Activated naive CD8-positive, alpha-beta T cell treated with anti-CD3 and anti-CD28 coated beads, Interleukin-2, amount 10 ng/mL, durations not matched to agents 7 days and 5 days (primary cell): ENCODE measurements at regions not wholly inside any gene's neighbourhood (a gene's known extent, or its start where the extent isn't known, plus 50 kb on each side); places are given as distances from the start of the nearest gene placed in this dataset.

Source experiments
- ATAC-seq: fragments of 150-1000 bp; cut with Tn5 transposase; one replicate; pipeline ENCODE4 v1.10.0; 2021; ENCODE audit warnings: low read depth, moderate library complexity
- POLR2A ChIA-PET: fragments of 350-600 bp; sonication (Branson Sonifier 250); formaldehyde crosslinking; loops from one replicate; lab custom pipeline; 2021; ENCODE audit warnings: antibody characterized with exemption; lab: Charles Lee
- DNase-seq: peaks from one replicate; pipeline ENCODE4 v3.0.0; 2021
- H3K27ac Mint-ChIP-seq: one replicate; pipeline ENCODE4 v1.8.0; 2022; ENCODE audit warnings: mild to moderate bottlenecking, mixed read lengths
- H3K27me3 Mint-ChIP-seq: one replicate; pipeline ENCODE4 v1.8.0; 2022; ENCODE audit warnings: mild to moderate bottlenecking, moderate library complexity, mixed read lengths
- H3K36me3 Mint-ChIP-seq: one replicate; pipeline ENCODE4 v1.8.0; 2021; ENCODE audit warnings: mild to moderate bottlenecking, mixed read lengths
- H3K4me1 Mint-ChIP-seq: one replicate; pipeline ENCODE4 v1.8.0; 2021; ENCODE audit warnings: mixed read lengths
- H3K4me3 Mint-ChIP-seq: one replicate; pipeline ENCODE4 v1.8.0; 2022; ENCODE audit warnings: mild to moderate bottlenecking, moderate library complexity, mixed read lengths
- H3K9me3 Mint-ChIP-seq: one replicate; pipeline ENCODE4 v1.8.0; 2021; ENCODE audit warnings: mixed read lengths

DNA sequence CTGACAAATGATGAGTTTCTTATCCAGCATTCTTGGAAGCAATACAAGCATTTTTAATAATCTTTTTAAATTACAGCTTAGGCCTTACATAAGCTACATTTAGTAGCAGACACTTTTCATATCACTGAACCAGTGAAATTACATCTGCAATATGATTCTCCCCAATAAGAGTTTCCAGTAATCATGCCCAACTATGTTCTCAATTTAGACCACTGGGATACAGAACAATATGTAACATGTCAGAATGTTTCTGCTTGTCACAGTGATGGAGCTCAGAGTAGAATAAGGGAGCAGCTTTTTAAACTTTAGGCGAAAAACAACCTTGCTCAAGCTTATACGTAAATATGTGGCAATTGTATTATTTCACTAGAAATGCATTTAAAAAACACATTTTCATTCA is 1132.2 kb downstream of the FAT4 start:
- no peak for ATAC-seq
- Mint-ChIP-seq H3K36me3 (no peaks in the 10 kb centered on the region), H3K4me3 (no peak overlapping the region), H3K27ac (no peak overlapping the region), H3K9me3 (no peaks in the 10 kb centered on the region), H3K27me3 (no peaks in the 10 kb centered on the region), H3K4me1 (no peaks in the 10 kb centered on the region)
- POLR2A ChIA-PET: no interaction called here
- DNase-seq: no peak

DNA sequence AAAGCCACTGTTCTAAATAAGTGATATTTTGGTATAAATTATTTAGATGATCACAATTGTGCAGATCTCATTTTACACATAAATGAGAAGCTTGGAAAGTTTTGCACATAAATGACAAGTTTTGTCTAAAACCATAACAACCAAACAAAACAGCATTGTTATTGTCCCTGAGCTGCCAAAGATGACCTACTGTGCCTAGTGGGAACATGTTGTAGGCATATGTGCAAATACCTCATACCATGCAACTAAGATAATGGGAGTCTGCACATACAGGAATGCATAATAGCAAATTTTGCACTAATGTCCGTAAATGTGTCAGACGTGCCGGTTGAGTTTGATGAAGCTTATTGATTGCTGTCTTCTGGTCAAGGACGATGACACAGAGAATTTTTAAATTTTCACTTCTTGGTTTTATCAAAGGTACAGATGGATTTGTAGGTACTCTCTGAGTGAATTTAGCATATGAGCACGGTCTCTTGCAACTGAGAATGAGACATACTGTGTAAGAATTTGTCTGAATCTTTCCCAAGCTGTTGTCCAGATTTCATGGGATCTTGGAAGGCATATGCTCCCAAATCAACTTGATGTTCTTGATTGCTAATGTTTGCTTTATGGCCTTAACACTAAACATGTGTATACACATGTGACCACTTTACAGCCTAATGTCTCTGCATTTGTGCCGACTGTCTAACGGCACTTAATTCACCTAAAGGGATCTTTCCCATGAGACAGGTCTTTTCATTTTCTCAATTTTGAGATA is 1133.5 kb downstream of the FAT4 start:
- H3K36me3 Mint-ChIP-seq: no peaks in the 10 kb centered on the region
- H3K4me3 Mint-ChIP-seq: no peak overlapping the region
- H3K9me3 Mint-ChIP-seq: no peaks in the 10 kb centered on the region
- no peaks in the 10 kb centered on the region for H3K27me3 Mint-ChIP-seq
- no peaks in the 10 kb centered on the region for H3K4me1 Mint-ChIP-seq
- POLR2A ChIA-PET: no interaction called here
- ATAC-seq (no peak), DNase-seq (no peak)
- H3K27ac Mint-ChIP-seq: no peak overlapping the region

DNA sequence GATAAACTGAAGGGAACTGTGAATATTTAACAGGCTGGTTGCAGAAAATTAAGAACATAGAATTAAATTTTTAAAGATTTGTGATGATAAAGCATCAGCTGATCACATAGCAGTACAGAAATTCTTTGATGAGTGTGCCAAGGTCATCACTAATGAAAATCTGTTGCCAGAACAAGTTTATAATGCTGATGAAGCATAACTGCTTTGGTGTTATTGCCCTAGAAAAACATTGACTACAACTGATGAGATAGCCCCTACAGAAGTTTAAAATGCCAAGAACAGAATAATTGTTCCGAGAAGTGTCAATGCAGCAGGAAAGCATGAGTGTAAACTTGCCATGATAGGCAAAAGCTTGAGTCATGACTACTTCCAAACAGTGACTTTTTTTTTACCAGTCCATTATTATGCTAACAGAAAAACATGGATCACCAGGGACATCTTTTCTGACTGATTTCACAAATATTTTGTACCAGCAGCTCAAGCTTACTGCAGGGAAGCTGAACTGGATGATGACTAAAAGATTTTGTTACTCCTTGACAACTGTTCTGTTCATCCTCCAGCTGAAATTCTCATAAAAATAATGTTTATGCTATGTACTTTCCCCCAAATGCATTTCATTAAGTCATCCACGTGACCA is 1136.6 kb downstream of the FAT4 start:
- Mint-ChIP-seq H3K27ac (no peak overlapping the region), H3K9me3 (no peaks in the 10 kb centered on the region), H3K27me3 (no peaks in the 10 kb centered on the region), H3K4me3 (no peak overlapping the region), H3K36me3 (no peaks in the 10 kb centered on the region), H3K4me1 (no peaks in the 10 kb centered on the region)
- POLR2A ChIA-PET: no interaction called here
- DNase-seq (no peak), ATAC-seq (no peak)

DNA sequence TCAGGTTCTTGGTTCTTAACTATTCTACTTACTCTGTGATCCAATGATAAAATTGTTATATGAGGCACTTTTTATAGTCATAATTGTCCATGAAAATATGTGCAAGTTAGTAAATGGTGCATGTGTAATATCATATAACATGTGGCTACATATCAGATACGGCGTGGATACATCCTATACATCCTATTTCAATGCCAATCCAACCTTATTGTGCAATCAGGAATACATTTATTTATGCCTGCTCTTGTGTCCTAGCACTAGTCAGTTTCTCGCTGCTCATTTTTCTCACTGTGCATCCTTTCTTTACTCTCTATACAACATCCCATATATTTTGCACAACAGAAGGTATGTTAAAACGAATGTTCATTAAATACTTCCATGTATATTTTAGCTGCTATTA is 1141.1 kb downstream of the FAT4 start:
- ATAC-seq (no peak), DNase-seq (no peak)
- Mint-ChIP-seq H3K9me3 (no peaks in the 10 kb centered on the region), H3K36me3 (no peaks in the 10 kb centered on the region), H3K4me3 (no peak overlapping the region), H3K4me1 (no peaks in the 10 kb centered on the region), H3K27me3 (no peaks in the 10 kb centered on the region), H3K27ac (no peak overlapping the region)
- POLR2A ChIA-PET: no interaction called here

DNA sequence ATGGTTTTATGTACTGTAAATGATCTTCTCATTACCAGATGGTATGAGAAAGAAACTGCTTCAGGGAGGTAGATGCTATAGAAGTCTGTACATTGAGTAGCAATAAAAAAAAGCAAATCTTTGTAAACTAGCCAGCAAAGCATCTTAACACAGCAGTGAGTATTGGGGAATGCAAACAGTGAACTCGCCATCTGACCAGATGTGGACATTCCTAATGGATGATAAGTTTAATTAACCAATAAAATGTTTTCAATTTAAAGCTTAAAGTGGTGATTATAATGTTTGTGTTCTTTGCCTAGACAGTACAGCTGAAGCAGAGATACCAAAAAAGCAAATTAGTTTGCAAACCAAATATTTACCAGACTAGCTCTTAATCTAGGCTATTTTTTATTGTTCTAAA is 1144.2 kb downstream of the FAT4 start:
- POLR2A ChIA-PET: no interaction called here
- Mint-ChIP-seq H3K27me3 (no peaks in the 10 kb centered on the region), H3K4me3 (no peak overlapping the region), H3K9me3 (no peaks in the 10 kb centered on the region), H3K27ac (no peak overlapping the region), H3K36me3 (no peaks in the 10 kb centered on the region), H3K4me1 (no peaks in the 10 kb centered on the region)
- ATAC-seq: no peak
- no peak for DNase-seq

DNA sequence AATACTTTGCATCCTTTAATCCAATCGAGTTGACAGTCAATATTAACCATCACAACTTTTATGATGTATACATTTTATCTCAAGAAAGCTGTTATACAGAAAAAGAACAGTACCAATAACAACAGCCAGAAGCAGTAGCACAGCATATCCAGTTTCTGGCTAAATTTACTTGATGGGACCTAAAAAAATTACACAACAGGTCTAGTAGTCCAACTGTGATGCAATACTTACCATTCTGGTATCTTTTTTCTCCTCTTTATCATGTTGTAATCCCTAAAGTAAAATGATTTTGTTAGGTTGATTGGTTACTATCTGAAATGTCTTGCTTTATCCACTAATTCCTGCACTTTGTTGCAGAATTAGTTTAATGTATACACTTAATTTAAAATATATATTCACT is 1150.6 kb downstream of the FAT4 start:
- H3K4me3 Mint-ChIP-seq: no peak overlapping the region
- H3K9me3 Mint-ChIP-seq: no peaks in the 10 kb centered on the region
- POLR2A ChIA-PET: no interaction called here
- no peak for ATAC-seq
- no peaks in the 10 kb centered on the region for H3K36me3 Mint-ChIP-seq
- DNase-seq: no peak
- no peaks in the 10 kb centered on the region for H3K27me3 Mint-ChIP-seq
- no peak overlapping the region for H3K27ac Mint-ChIP-seq
- no peaks in the 10 kb centered on the region for H3K4me1 Mint-ChIP-seq

DNA sequence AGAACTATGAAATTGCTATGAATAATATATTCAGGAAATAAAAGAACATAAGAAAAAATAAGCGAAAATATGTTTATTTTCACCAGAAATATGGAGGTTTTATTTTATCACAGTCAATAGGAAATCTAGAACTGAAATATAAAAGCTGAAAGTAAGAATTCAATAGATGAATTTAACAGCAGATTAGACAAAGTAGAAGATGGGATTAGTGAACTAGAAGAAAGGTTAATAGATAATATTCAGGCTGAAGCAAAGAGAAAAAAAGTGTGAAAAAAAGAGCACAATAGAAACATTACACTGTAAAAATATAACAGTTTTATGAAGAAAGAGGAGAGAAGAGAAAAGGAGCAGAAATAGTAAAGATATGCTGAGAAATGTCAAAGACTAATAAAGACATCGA is 1152.1 kb downstream of the FAT4 start:
- POLR2A ChIA-PET: no interaction called here
- Mint-ChIP-seq H3K36me3 (no peaks in the 10 kb centered on the region), H3K27ac (no peak overlapping the region), H3K4me1 (no peaks in the 10 kb centered on the region), H3K27me3 (no peaks in the 10 kb centered on the region), H3K9me3 (no peaks in the 10 kb centered on the region), H3K4me3 (no peak overlapping the region)
- ATAC-seq: no peak
- no peak for DNase-seq

DNA sequence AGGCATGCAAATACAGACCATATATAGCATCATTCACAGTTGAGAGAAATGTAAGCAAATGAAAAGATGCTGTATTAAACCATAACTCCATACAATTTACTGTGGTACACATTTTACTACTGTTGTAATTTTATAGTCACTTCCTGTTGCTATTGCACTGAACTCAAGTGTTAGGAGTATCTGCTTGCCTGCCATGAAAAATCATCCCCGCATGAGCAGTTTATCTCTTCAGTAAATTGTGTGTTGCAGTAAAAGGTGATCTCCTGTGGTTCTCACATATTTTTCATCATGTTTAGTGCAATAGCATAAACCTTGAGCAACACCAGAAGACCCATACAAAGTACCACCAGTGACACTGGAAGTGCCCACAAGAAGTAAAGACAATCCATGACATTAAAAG is 1153.4 kb downstream of the FAT4 start:
- Mint-ChIP-seq H3K9me3 (no peaks in the 10 kb centered on the region), H3K4me3 (no peak overlapping the region), H3K36me3 (no peaks in the 10 kb centered on the region), H3K4me1 (no peaks in the 10 kb centered on the region), H3K27ac (no peak overlapping the region), H3K27me3 (no peaks in the 10 kb centered on the region)
- POLR2A ChIA-PET: no interaction called here
- no peak for ATAC-seq
- no peak for DNase-seq

DNA sequence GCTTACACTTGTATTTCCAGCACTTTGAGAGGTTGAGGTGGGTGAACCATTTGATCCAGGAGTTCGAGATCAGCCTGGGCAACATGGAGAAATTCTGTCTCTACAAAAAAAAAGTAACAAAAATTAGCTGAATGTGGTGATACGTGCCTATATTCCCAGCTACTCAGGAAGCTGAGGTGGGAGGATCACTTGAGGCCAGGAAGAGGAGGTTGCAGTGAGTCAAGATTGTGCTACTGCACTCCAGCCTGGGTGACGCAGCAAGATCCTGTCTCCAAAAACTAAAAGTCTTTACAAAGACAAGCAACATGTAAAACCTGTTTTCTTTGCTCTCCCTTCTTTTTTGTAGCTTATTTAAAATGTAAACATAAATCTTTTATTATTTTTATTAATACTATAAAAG is 1156.1 kb downstream of the FAT4 start:
- Mint-ChIP-seq H3K4me1 (no peaks in the 10 kb centered on the region), H3K27ac (no peak overlapping the region), H3K9me3 (no peaks in the 10 kb centered on the region), H3K27me3 (no peaks in the 10 kb centered on the region), H3K36me3 (no peaks in the 10 kb centered on the region), H3K4me3 (no peak overlapping the region)
- DNase-seq (no peak), ATAC-seq (no peak)
- POLR2A ChIA-PET: no interaction called here

DNA sequence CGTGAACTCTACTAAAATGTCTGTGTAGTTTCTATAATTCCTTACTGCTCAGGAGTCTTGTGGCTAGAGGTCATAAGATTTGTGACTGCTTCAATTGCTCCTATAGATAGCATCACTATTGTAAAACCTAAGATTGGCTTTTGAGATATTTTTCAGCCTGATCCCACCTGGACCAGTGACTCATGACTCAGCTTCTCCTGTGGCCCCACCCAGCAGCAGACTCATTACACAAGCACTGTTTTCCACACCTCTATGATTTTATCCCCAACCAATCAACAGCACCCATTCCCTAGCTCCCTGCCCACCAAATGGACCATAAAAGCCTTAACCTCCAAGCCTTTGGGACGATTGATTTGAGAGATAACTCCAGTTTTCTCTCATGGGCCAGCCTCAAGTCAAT is 1157.0 kb upstream of the INTU start:
- no peak for ATAC-seq
- no peak for DNase-seq
- no peaks in the 10 kb centered on the region for H3K27me3 Mint-ChIP-seq
- no peak overlapping the region for H3K27ac Mint-ChIP-seq
- POLR2A ChIA-PET: no interaction called here
- no peaks in the 10 kb centered on the region for H3K4me1 Mint-ChIP-seq
- peaks cover 6% of the 10 kb centered on the region for H3K9me3 Mint-ChIP-seq
- no peaks in the 10 kb centered on the region for H3K36me3 Mint-ChIP-seq
- H3K4me3 Mint-ChIP-seq: no peak overlapping the region

DNA sequence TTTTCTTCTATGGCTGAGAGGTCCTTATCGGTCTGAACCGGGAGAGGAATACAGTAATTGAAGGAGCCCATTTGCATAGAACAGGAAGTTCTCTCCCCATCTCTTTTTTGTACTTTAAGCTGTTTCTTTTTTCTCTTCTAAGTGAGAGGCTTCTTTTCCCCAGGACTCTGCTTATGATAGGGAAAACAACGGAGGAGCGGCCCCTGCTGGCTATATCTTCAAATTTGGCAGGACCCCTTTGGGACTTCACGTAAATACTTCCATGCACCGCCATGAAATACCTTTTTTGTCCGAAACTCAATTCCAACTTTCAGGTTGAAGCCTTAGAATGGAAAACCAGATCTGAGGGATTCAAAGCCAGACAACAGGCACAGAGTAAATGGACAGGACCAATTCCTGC is 1153.0 kb upstream of the INTU start:
- Mint-ChIP-seq H3K4me1 (no peaks in the 10 kb centered on the region), H3K27ac (no peak overlapping the region), H3K4me3 (no peak overlapping the region), H3K27me3 (no peaks in the 10 kb centered on the region), H3K9me3 (peaks cover 6% of the 10 kb centered on the region), H3K36me3 (no peaks in the 10 kb centered on the region)
- POLR2A ChIA-PET: no interaction called here
- no peak for ATAC-seq
- no peak for DNase-seq

DNA sequence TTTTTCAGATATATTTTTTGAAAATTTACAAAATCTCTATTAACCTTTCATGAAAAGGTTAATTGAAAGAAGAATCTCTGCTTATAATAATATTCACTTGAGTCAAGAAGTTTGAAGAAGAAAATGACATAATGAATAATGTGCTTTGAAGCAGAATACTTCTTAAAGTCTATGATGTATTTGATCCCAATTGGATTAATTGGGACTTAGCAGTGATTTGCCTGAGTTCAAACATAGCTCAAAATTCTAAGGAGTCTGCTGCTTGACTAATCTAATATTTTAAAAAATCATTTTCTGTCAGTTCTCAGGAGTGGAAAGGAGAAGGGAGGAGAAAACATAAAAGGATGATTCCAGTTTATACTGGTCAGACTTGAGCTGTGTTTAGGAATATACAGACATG is 1150.4 kb upstream of the INTU start:
- ATAC-seq (no peak), DNase-seq (no peak)
- Mint-ChIP-seq H3K4me3 (no peak overlapping the region), H3K36me3 (no peaks in the 10 kb centered on the region), H3K27me3 (no peaks in the 10 kb centered on the region), H3K4me1 (no peaks in the 10 kb centered on the region), H3K9me3 (peaks cover 3% of the 10 kb centered on the region), H3K27ac (no peak overlapping the region)
- POLR2A ChIA-PET: no interaction called here

DNA sequence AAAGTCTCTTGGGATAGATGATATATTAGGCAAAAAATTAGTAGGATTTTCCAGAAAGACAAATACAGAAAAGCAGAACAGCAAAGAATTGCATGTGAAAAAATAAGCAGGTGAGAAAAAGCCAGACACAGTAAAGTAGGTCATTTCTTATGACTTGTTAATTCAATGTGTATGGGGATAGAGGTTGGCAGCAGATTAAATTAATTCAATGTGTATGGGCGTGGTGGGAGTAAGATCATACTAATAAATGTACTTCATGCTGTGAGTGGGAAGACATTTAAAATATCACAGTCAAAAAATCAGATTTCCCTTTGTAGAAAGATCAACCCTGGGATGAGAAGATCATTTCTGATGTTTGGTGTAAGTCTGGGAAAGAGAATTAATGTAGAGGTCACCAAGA is 1146.4 kb upstream of the INTU start:
- Mint-ChIP-seq H3K4me3 (no peak overlapping the region), H3K27ac (no peak overlapping the region), H3K9me3 (peaks cover 3% of the 10 kb centered on the region), H3K27me3 (no peaks in the 10 kb centered on the region), H3K4me1 (no peaks in the 10 kb centered on the region), H3K36me3 (no peaks in the 10 kb centered on the region)
- POLR2A ChIA-PET: no interaction called here
- ATAC-seq (no peak), DNase-seq (no peak)

DNA sequence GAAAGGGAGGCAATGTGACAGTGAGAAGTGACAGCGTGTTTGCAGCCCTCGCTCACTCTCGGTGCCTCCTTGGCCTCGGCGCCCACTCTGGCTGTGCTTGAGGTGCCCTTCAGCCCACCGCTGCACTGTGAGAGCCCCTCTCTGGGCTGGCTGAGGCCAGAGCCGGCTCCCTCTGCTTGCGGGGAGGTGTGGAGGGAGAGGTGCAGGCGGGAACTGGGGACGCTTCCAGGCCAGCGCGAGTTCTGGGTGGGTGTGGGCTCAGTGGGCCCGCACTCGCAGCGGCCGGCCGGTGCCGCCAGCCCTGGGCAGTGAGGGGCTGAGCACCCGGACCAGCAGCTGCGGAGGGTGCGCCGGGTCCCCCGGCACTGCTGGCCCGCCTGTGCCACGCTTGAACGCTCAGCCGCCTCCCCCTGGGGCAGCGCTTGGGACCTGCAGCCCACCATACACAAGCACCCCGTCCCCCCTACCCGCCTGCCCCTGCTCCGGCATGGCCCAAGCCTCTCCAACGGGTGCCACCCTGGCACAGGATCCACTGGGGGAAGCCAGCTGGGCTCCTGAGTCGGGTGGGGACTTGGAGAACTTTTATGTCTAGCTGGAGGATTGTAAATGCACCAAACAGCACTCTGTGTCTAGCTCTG is 1142.8 kb upstream of the INTU start:
- H3K9me3 Mint-ChIP-seq: peaks cover 3% of the 10 kb centered on the region
- DNase-seq (no peak), ATAC-seq (no peak)
- POLR2A ChIA-PET: no interaction called here
- no peaks in the 10 kb centered on the region for H3K4me1 Mint-ChIP-seq
- no peak overlapping the region for H3K27ac Mint-ChIP-seq
- no peaks in the 10 kb centered on the region for H3K36me3 Mint-ChIP-seq
- H3K27me3 Mint-ChIP-seq: no peaks in the 10 kb centered on the region
- H3K4me3 Mint-ChIP-seq: no peak overlapping the region
